ENCODE measurements at regions not wholly inside any gene's neighbourhood (a gene's known extent, or its start where the extent isn't known, plus 50 kb on each side); places are given as distances from the start of the nearest gene placed in this dataset.

DNA sequence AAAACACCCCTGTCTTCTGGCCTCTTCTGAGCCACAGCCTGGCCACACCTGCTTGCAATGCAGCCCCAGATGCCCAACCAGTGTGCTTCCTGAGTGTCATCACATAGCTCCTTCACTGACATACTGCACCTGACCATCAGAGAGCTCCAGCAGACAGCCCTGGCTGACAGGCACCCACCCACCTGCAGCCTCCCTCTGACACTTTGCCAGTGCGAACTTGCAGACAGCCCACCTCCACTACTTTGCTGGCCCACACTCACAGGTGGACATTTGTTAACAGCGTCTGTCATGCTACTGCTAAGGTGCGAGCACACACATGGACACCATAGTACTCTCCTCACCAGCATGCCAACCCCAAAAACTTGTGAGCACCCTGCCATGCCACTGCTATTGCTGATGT lies 740.1 kb downstream of the DNAJB9 start:
- ATAC-seq (ENCODE audit: low FRiP score), result peak; percentile 41
- Histone ChIP-seq H3K27ac (ENCODE audit: low read depth in 1 of 2, low read length in 2 of 2) (no peak overlapping the region), H3K27me3 (ENCODE audit: control insufficient read depth in 1 of 2, insufficient read depth in 2 of 2, low read length in 1 of 2) (no peaks in the 10 kb centered on the region), H3K9me3 (ENCODE audit: control insufficient read depth, low read length) (peaks cover 1% of the 10 kb centered on the region), H3K4me3 (ENCODE audit: low read length in 2 of 2) (no peak overlapping the region), H3K36me3 (ENCODE audit: control insufficient read depth in 1 of 2, insufficient read depth in 2 of 2, low read length in 1 of 2) (no peaks in the 10 kb centered on the region), H3K4me1 (ENCODE audit: control insufficient read depth in 1 of 2, insufficient read depth in 2 of 2, low read length in 2 of 2) (no peaks in the 10 kb centered on the region)
- WGBS, 2 donors, result 95% methylated on average over 3 of the region's 3 CpGs
- intact Hi-C loops (cut with DNase I), result no loop called here
- DNase-seq, result no peak

DNA sequence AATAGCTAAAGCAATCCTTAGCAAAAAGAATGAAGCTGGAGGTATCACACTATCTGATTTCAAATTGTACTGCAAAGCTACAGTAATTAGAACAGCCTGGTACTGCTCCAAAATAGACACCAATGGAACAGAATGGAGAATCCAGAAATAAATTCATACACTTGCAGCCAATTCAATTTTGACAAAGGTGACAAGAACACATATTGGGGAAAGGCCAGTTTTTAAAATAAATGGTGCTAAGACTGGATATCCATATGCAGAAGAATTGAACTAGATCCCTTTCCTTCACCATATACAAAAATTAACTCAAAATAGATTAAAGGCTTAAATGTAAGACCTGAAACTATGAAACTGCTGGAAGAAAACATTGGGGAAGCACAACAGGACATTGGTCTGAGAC lies 748.5 kb downstream of the DNAJB9 start:
- ATAC-seq (ENCODE audit: low FRiP score) (no peak), DNase-seq (no peak)

DNA sequence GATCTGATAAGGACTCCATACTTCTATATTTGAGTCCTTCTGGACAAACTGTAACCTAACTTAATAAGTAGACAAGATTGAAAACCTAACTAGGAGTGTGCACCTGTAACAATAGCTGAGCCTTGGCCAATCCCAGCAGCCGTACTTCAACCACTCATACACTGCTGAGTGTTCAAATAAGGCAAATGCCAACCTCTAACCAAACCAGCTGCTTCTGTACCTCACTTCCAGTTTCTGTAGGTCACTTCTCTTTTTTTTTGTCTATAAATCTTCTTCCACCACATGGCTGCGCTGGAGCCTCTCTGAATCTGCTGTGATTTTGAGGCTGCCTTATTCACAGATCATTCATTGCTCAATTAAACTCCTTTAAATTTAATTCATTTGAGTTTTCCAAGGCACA lies 753.2 kb downstream of the DNAJB9 start:
- intact Hi-C loops (cut with DNase I), result no loop called here
- 86 to 87% methylated on average over 2 of the region's 2 CpGs for WGBS, 2 donors
- Histone ChIP-seq H3K27ac (ENCODE audit: low read depth in 1 of 2, low read length in 2 of 2) (no peak overlapping the region), H3K9me3 (ENCODE audit: control insufficient read depth, low read length) (no peaks in the 10 kb centered on the region), H3K27me3 (ENCODE audit: control insufficient read depth in 1 of 2, insufficient read depth in 2 of 2, low read length in 1 of 2) (no peaks in the 10 kb centered on the region), H3K4me3 (ENCODE audit: low read length in 2 of 2) (no peak overlapping the region), H3K36me3 (ENCODE audit: control insufficient read depth in 1 of 2, insufficient read depth in 2 of 2, low read length in 1 of 2) (no peaks in the 10 kb centered on the region), H3K4me1 (ENCODE audit: control insufficient read depth in 1 of 2, insufficient read depth in 2 of 2, low read length in 2 of 2) (no peaks in the 10 kb centered on the region)
- DNase-seq, result no peak
- ATAC-seq (ENCODE audit: low FRiP score), result no peak

More for the DNA sequence above, 748.5 kb downstream of the DNAJB9 start:
- no peak overlapping the region for H3K27ac ChIP-seq (ENCODE audit: low read depth in 1 of 2, low read length in 2 of 2)
- no peaks in the 10 kb centered on the region for H3K4me1 ChIP-seq (ENCODE audit: control insufficient read depth in 1 of 2, insufficient read depth in 2 of 2, low read length in 2 of 2)
- no peaks in the 10 kb centered on the region for H3K27me3 ChIP-seq (ENCODE audit: control insufficient read depth in 1 of 2, insufficient read depth in 2 of 2, low read length in 1 of 2)
- H3K36me3 ChIP-seq (ENCODE audit: control insufficient read depth in 1 of 2, insufficient read depth in 2 of 2, low read length in 1 of 2), result no peaks in the 10 kb centered on the region
- intact Hi-C loops (cut with DNase I), result no loop called here
- H3K9me3 ChIP-seq (ENCODE audit: control insufficient read depth, low read length), result no peaks in the 10 kb centered on the region
- H3K4me3 ChIP-seq (ENCODE audit: low read length in 2 of 2), result no peak overlapping the region

DNA sequence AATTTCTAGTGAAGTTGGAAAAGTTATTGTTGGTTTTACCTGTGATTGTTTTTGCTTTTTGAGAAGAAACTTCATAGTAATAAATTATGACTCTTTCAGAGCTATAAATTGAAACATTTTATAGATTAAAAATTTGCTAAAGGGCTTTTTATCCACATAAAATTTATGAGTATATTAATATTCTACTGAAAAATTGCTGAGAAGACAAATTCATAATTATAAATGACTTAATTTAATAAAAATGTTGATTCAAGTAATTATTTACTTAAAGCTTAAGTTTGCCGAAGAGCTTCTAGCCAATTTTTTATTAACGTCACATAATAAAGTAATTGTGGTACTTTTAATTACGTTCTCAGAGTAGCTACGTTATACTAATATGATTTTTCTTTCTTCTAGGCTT lies 761.7 kb downstream of the DNAJB9 start:
- no peak for DNase-seq
- intact Hi-C loops (cut with DNase I), result no loop called here
- whole genome bisulfite sequencing, 2 donors, result 96 to 97% methylated on average over 4 of the region's 4 CpGs

DNA sequence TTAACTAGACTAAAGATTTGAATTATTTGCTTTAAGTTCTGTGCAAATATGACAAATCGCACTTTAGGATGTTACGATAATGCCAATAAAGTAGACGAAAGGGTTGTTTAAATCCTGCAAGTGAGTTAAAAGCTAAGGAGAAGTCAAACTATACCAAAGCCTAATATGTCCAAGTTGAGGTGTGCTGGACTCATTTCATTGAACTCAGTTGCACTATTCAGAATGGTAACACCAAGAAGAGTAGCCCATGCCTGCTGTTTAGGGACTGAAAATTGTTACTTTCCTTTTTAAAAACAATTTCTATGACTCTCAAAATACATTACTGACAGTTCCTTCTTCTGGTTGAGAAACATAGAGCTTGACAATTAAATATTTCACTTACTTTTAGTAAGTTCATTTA lies 766.3 kb downstream of the DNAJB9 start:
- H3K4me3 ChIP-seq (ENCODE audit: low read length in 2 of 2), result no peak overlapping the region
- 95 to 97% methylated on average over 3 of the region's 3 CpGs for WGBS, 2 donors
- intact Hi-C loops (cut with DNase I), result no loop called here

More for the DNA sequence above, 761.7 kb downstream of the DNAJB9 start:
- peaks cover 2% of the 10 kb centered on the region for H3K9me3 ChIP-seq (ENCODE audit: control insufficient read depth, low read length)
- ATAC-seq (ENCODE audit: low FRiP score), result no peak
- H3K4me3 ChIP-seq (ENCODE audit: low read length in 2 of 2), result no peak overlapping the region
- no peaks in the 10 kb centered on the region for H3K4me1 ChIP-seq (ENCODE audit: control insufficient read depth in 1 of 2, insufficient read depth in 2 of 2, low read length in 2 of 2)
- no peak overlapping the region for H3K27ac ChIP-seq (ENCODE audit: low read depth in 1 of 2, low read length in 2 of 2)
- no peaks in the 10 kb centered on the region for H3K27me3 ChIP-seq (ENCODE audit: control insufficient read depth in 1 of 2, insufficient read depth in 2 of 2, low read length in 1 of 2)
- no peaks in the 10 kb centered on the region for H3K36me3 ChIP-seq (ENCODE audit: control insufficient read depth in 1 of 2, insufficient read depth in 2 of 2, low read length in 1 of 2)

DNA sequence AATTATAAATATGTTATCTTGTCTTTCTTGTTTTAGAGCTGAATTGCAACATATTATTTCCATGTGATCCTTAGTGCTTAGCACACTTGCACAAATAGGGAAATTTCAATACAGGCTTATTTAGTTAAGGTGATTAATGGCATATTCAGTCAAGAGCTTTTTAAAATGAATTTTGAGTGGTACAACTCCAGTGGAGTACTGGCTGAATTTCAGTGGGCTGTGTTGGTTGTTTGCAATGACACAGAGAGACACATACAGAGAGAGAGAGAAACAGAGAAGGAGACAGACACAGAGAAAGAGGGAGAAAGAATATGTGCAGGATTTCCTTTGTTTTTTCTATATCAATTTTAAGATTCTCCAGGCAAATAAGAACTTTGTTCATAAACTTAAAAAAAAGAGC lies 766.9 kb downstream of the DNAJB9 start:
- no peak overlapping the region for H3K4me3 ChIP-seq (ENCODE audit: low read length in 2 of 2)
- no peaks in the 10 kb centered on the region for H3K4me1 ChIP-seq (ENCODE audit: control insufficient read depth in 1 of 2, insufficient read depth in 2 of 2, low read length in 2 of 2)
- H3K27me3 ChIP-seq (ENCODE audit: control insufficient read depth in 1 of 2, insufficient read depth in 2 of 2, low read length in 1 of 2), result no peaks in the 10 kb centered on the region
- H3K9me3 ChIP-seq (ENCODE audit: control insufficient read depth, low read length), result no peaks in the 10 kb centered on the region
- ATAC-seq (ENCODE audit: low FRiP score) (no peak), DNase-seq (no peak)
- intact Hi-C loops (cut with DNase I), result no loop called here
- no peaks in the 10 kb centered on the region for H3K36me3 ChIP-seq (ENCODE audit: control insufficient read depth in 1 of 2, insufficient read depth in 2 of 2, low read length in 1 of 2)
- H3K27ac ChIP-seq (ENCODE audit: low read depth in 1 of 2, low read length in 2 of 2), result no peak overlapping the region

More for the DNA sequence above, 766.3 kb downstream of the DNAJB9 start:
- no peaks in the 10 kb centered on the region for H3K9me3 ChIP-seq (ENCODE audit: control insufficient read depth, low read length)
- DNase-seq, result no peak
- H3K36me3 ChIP-seq (ENCODE audit: control insufficient read depth in 1 of 2, insufficient read depth in 2 of 2, low read length in 1 of 2), result no peaks in the 10 kb centered on the region
- H3K27me3 ChIP-seq (ENCODE audit: control insufficient read depth in 1 of 2, insufficient read depth in 2 of 2, low read length in 1 of 2), result no peaks in the 10 kb centered on the region
- no peak for ATAC-seq (ENCODE audit: low FRiP score)
- no peaks in the 10 kb centered on the region for H3K4me1 ChIP-seq (ENCODE audit: control insufficient read depth in 1 of 2, insufficient read depth in 2 of 2, low read length in 2 of 2)
- H3K27ac ChIP-seq (ENCODE audit: low read depth in 1 of 2, low read length in 2 of 2), result no peak overlapping the region

DNA sequence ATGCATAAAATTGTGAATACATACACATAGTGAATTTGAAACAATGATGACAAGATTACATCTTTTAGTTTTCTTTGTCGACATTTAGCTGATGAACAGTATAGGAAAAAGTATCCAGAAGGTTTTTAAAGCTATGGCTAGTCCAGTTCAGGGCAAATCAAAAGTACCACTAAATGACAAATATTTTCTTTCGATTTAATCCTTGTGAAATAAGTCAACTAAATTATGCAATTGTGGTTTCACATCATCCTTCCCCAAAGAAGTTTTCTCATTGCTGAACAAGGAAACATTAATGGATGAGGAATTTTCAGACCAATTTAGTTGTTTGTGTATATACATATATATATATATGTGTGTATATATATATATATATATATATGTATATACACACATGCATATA lies 774.0 kb downstream of the DNAJB9 start:
- H3K9me3 ChIP-seq (ENCODE audit: control insufficient read depth, low read length), result no peaks in the 10 kb centered on the region
- no peaks in the 10 kb centered on the region for H3K36me3 ChIP-seq (ENCODE audit: control insufficient read depth in 1 of 2, insufficient read depth in 2 of 2, low read length in 1 of 2)
- H3K27ac ChIP-seq (ENCODE audit: low read depth in 1 of 2, low read length in 2 of 2), result no peak overlapping the region
- ATAC-seq (ENCODE audit: low FRiP score) (no peak), DNase-seq (no peak)
- WGBS, 2 donors, result 90 to 93% methylated on average over 2 of the region's 2 CpGs
- no peaks in the 10 kb centered on the region for H3K4me1 ChIP-seq (ENCODE audit: control insufficient read depth in 1 of 2, insufficient read depth in 2 of 2, low read length in 2 of 2)
- intact Hi-C loops (cut with DNase I), result no loop called here
- no peak overlapping the region for H3K4me3 ChIP-seq (ENCODE audit: low read length in 2 of 2)
- no peaks in the 10 kb centered on the region for H3K27me3 ChIP-seq (ENCODE audit: control insufficient read depth in 1 of 2, insufficient read depth in 2 of 2, low read length in 1 of 2)

DNA sequence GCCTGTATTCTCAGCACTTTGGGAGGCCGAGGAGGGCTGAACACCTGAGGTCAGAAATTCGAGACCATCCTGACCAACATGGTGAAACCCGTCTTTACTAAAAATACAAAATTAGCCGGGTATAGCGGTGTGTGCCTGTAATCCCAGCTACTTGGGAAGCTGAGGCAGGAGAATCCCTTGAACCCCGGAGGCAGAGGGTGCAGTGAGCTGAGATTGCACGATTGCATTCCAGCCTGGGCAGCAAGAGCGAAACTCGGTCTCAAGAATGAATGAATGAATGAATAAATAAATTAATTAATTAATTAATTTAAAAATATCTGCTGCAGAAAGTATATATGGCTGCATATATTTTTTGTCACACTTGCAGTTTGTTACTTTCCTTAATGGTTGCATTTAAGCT lies 781.8 kb downstream of the DNAJB9 start:
- Histone ChIP-seq H3K4me3 (ENCODE audit: low read length in 2 of 2) (no peak overlapping the region), H3K4me1 (ENCODE audit: control insufficient read depth in 1 of 2, insufficient read depth in 2 of 2, low read length in 2 of 2) (no peaks in the 10 kb centered on the region), H3K9me3 (ENCODE audit: control insufficient read depth, low read length) (no peaks in the 10 kb centered on the region), H3K27ac (ENCODE audit: low read depth in 1 of 2, low read length in 2 of 2) (no peak overlapping the region), H3K27me3 (ENCODE audit: control insufficient read depth in 1 of 2, insufficient read depth in 2 of 2, low read length in 1 of 2) (no peaks in the 10 kb centered on the region), H3K36me3 (ENCODE audit: control insufficient read depth in 1 of 2, insufficient read depth in 2 of 2, low read length in 1 of 2) (no peaks in the 10 kb centered on the region)
- intact Hi-C loops (cut with DNase I), result no loop called here
- DNase-seq (no peak), ATAC-seq (ENCODE audit: low FRiP score) (no peak)
- WGBS, 2 donors, result 96 to 97% methylated on average over 9 of the region's 9 CpGs

DNA sequence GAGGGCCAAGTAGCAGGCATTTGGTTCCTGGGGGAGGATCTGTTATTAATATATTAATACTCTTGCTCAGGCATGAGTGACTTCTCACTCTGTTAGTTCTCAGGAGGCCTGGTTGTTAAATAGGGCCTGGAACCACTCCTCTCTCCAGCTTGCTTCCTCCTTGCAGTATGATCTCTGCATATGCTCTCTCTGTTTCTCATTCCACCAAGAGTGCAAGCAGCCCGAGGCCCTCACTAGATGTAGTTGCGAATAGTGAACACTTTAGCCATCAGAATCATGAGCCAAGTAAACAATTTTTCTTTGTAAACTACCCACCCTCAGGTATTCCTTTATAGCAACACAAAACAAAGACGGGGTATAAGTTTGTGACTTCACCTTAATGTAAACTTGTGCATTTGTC lies 784.3 kb downstream of the DNAJB9 start:
- intact Hi-C loops (cut with DNase I), result no loop called here
- WGBS, 2 donors, result 73 to 87% methylated on average over 3 of the region's 3 CpGs
- no peaks in the 10 kb centered on the region for H3K4me1 ChIP-seq (ENCODE audit: control insufficient read depth in 1 of 2, insufficient read depth in 2 of 2, low read length in 2 of 2)
- no peaks in the 10 kb centered on the region for H3K27me3 ChIP-seq (ENCODE audit: control insufficient read depth in 1 of 2, insufficient read depth in 2 of 2, low read length in 1 of 2)
- no peaks in the 10 kb centered on the region for H3K9me3 ChIP-seq (ENCODE audit: control insufficient read depth, low read length)
- DNase-seq, result no peak
- no peak for ATAC-seq (ENCODE audit: low FRiP score)
- no peak overlapping the region for H3K27ac ChIP-seq (ENCODE audit: low read depth in 1 of 2, low read length in 2 of 2)
- H3K36me3 ChIP-seq (ENCODE audit: control insufficient read depth in 1 of 2, insufficient read depth in 2 of 2, low read length in 1 of 2), result no peaks in the 10 kb centered on the region
- no peak overlapping the region for H3K4me3 ChIP-seq (ENCODE audit: low read length in 2 of 2)
